Right ventricle myocardium inferior (tissue), 1 donor: ENCODE measurements at regions not wholly inside any gene's neighbourhood (a gene's known extent, or its start where the extent isn't known, plus 50 kb on each side); places are given as distances from the start of the nearest gene placed in this dataset.

Experiments
- ATAC-seq: fragments of 200-7000 bp; cut with Tn5 transposase; one replicate; pipeline ENCODE4 v1.9.1; 2020; ENCODE audit warnings: mild to moderate bottlenecking, moderate library complexity
- DNase-seq: peaks from one replicate; pipeline ENCODE4 v3.0.0; 2021; ENCODE audit errors: missing footprints
- intact Hi-C: fragments of 100-400 bp; cut with DNase I; formaldehyde crosslinking; loops from one replicate; pipeline ENCODE4 v1.11.0; 2022
- donor health status: DM: no; HTN: yes; CAD: no; lungs with severe emphysema.

DNA sequence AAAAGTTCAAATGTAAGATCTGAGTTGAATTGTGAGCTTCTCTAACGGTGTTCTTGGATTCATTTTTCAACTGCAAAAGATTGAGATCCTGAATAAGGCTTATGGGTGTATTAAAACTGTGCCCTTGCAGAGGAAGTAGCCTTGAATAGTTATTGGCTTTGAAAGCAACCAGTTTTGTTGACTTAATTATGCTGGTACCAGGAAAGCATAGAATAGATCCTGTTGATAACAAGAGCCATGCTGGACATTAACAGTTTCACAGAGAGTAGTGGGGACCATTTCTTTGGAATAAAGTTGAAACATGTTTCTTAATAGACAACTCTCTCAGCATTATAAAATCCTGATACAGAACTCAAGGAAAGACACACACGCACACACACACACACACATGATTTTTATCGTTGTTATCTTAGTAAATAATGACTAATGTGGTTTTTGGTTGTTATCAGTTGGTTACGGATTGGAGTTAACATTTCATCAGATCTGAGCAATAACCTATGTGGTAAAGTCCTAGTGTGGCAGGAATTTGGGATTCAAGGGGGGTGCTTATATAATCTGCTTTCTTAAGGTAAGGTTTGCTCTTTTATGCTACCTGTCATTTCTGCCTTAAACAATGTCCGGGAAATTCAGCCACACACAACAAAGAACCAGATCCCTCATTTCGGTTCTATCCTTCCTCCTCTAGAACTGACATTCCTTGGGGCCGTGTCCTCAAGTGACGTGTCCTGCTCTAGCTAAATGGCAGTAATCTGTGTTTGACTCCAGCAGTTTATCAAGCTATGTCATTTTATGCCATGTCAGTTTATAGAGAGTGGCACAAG, 330.9 kb downstream of the CHRM3 start:
- ATAC-seq (no peak), DNase-seq (no peak)
- intact Hi-C loops = no loop called here

GRCh38 chr1:239717918-239718184, 331.5 kb downstream of the CHRM3 start:
- intact Hi-C loops = no loop called here
- DNase-seq (no peak), ATAC-seq (no peak)

GRCh38 chr1:239718571-239718970, 332.2 kb downstream of the CHRM3 start:
- DNase-seq = no peak
- intact Hi-C loops = no loop called here
- ATAC-seq = no peak

- intact Hi-C loops = no loop called here
- DNase-seq (no peak), ATAC-seq (no peak)
Observed at GRCh38 chr1:239718997-239719628, 332.7 kb downstream of the CHRM3 start.

GRCh38 chr1:239719642-239720258, 333.4 kb downstream of the CHRM3 start:
- intact Hi-C loops = no loop called here
- ATAC-seq (no peak), DNase-seq (no peak)

GRCh38 chr1:239722035-239722434, 335.7 kb downstream of the CHRM3 start:
- intact Hi-C loops = no loop called here
- ATAC-seq (no peak), DNase-seq (no peak)

DNA sequence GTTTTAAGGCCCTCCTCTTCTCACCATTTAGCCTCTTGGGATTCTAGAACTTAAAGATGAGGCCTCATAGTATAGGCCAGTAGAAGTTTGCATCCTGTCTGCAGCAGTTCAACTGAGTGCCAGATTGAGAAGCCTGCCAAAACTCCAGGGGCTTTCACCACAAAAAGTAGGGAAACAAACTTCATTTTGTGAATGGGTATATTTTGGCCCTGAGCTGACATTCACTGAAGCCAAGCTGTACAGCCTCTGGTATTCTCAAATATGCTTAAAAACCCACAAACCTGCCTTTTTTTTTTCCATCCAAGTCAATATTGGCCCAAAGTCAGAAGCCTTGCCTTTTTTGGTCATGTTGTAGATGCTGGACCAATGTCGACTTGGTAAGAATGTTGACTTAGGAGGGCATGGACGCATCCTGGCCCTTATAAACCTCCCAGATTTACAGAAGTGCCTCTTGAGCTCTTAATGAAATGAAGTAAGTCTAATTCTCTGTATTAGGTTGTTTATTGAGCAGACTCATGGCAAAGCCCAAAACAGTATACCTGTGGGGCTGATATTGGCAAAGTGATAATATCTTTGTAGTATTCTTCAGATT, 337.5 kb downstream of the CHRM3 start:
- intact Hi-C loops = no loop called here
- ATAC-seq = no peak
- no peak for DNase-seq

DNA sequence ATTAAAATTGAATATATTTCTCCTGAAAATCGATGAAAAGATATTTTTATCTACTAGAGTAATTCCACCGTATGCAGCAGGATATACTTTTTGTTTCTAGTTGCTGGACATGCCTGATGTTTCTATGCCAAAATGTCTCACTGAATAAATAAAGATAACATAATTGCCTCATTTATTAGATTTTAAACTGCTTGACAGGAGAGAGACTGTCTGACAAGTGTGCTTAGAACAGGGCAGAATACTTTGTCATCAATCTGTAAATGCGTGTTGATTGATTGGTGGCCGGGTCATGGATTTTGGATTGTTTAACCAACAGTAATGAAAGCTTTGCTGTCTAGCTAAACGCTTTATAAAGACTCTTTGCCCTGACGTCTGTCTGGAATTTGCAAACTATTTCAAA, 339.0 kb downstream of the CHRM3 start:
- intact Hi-C loops = no loop called here
- no peak for DNase-seq
- no peak for ATAC-seq

DNA sequence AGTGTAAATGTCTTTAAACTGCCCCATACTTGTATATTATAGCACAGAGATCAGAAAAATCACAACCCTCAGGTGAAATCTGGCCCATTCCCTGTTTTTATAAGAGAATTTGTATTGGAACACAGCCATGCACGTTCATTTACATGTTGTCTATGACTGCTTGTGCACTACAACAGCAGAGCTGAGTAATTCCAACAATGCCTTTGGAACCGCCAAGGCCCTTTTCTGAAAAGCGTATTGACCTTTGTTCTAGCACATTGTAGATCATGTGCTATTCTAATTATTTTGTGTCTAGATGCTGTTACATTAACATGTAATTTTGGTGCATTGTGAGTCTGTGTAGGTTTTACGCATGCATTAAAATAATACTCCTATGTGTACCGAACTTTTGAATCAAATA, 339.6 kb downstream of the CHRM3 start:
- ATAC-seq (no peak), DNase-seq (no peak)
- intact Hi-C loops = no loop called here

DNA sequence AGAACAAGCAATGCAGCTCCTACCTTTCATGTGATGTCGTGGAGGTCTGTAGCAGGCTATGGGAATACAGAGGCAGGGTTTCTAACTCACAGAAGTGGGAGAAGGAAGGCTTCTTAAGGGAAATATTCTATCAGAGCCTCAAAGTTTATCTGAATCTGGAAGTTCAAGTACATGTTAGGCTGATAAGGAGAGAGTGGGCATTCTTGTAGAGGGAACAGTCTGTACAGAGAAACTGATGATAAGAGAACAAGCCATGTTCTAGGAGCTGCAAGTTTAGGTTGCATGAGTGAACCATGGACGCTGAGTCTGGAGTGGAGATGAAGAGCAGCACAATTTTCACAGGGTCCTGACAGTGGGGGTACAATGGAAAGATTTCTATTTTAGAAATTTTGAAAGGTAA, 344.0 kb downstream of the CHRM3 start:
- ATAC-seq (no peak), DNase-seq (no peak)
- intact Hi-C loops = no loop called here

DNA sequence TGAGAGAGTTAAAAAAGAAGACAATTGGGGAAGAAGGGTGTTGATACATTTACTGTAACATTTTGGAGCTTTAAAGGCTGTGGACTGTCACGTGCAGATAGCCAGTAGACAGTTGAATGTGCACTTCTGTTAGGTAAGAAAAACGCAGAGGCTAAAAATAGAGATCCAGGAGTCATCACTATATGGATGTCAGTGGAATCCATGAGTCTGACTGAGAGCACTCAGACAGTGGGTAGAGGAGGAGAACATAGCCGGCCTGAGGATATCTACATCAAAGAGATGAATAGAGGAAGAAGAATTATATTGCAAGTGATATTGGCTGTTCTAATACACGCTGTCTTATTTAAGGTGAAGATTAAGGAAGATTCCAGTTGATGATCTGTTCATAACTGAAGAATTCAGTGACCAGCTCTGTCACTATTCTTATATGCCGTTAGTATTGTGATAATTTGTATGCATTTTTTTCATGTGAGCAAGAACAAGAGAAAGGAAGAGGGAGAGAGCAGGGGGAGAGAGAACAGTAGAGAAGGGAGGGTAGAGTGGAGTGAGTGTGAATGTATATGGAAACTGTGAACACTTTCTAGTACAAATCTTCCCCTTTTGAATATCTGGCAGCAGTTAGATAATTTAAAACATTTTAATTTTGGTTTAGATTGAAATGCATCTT, 344.8 kb downstream of the CHRM3 start:
- ATAC-seq (no peak), DNase-seq (no peak)
- intact Hi-C loops = no loop called here

DNA sequence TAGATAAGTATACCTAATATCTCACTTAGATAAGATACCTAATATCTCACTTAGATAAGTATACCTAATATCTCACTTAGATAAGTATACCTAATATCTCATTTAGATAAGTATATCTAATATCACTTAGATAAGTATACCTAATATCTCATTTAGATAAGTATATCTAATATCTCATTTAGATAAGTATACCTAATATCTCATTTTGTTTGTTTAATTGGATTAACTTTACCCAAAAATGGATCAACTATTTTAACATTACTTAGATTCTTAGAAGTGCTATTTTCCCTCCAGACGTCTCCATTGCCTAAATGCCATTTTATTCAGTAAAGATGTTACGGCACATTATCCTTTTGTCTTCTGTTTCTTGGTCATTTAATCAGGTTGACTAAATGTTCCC, 346.4 kb downstream of the CHRM3 start:
- ATAC-seq (no peak), DNase-seq (no peak)

GRCh38 chr1:239733995-239734394, 347.6 kb downstream of the CHRM3 start:
- DNase-seq (no peak), ATAC-seq (no peak)
- intact Hi-C loops = no loop called here

More for the DNA sequence above, 346.4 kb downstream of the CHRM3 start:
- intact Hi-C loops = no loop called here

- ATAC-seq (no peak), DNase-seq (no peak)
- intact Hi-C loops = no loop called here
Observed at GRCh38 chr1:239735111-239735510, 348.7 kb downstream of the CHRM3 start.

- DNase-seq = no peak
- no peak for ATAC-seq
- intact Hi-C loops = no loop called here
Observed at GRCh38 chr1:239736479-239736878, 350.1 kb downstream of the CHRM3 start.

- intact Hi-C loops = no loop called here
- ATAC-seq (no peak), DNase-seq (no peak)
Observed at GRCh38 chr1:239739375-239739774, 352.3 kb upstream of the FMN2 start.

- DNase-seq (no peak), ATAC-seq (no peak)
- intact Hi-C loops = no loop called here
Observed at GRCh38 chr1:239739919-239740318, 351.8 kb upstream of the FMN2 start.

GRCh38 chr1:239742416-239743109, 349.1 kb upstream of the FMN2 start:
- DNase-seq (no peak), ATAC-seq (no peak)
- intact Hi-C loops = no loop called here

GRCh38 chr1:239744851-239745250, 346.8 kb upstream of the FMN2 start:
- DNase-seq (no peak), ATAC-seq (no peak)
- intact Hi-C loops = no loop called here
